Right lobe of liver (tissue), 6 donors: ENCODE measurements at regions not wholly inside any gene's neighbourhood (a gene's known extent, or its start where the extent isn't known, plus 50 kb on each side); places are given as distances from the start of the nearest gene placed in this dataset.

Experiments used
- ATAC-seq, 4 donors: fragments of 200-7000 bp; cut with Tn5 transposase; one replicate each; pipeline ENCODE4 v1.9.1; 2020; ENCODE audit warnings: mild to moderate bottlenecking in 4 of 4, moderate library complexity in 4 of 4
- DNase-seq, 3 donors: peaks; one replicate each; pipeline ENCODE4 v3.0.0-alpha.2; 2020
- H3K27ac ChIP-seq, 3 donors: fragments of 200-600 bp; one replicate each; pipeline ENCODE4 v1.8.0; 2022
- H3K27me3 ChIP-seq, 2 donors: fragments of 200-600 bp; one replicate each; pipeline ENCODE4 v1.8.0; 2022
- H3K36me3 ChIP-seq, 4 donors: fragments of 200-600 bp; sonication (generic) in 1 of 4; one replicate each; pipeline versions ENCODE4 v1.5.1 to v1.8.0; 2017 to 2022; ENCODE audit warnings: control low read depth in 1 of 4
- H3K4me1 ChIP-seq, 4 donors: fragments of 200-600 bp; sonication (generic) in 1 of 4; one replicate each; pipeline versions ENCODE4 v1.5.1 to v1.8.0; 2017 to 2022; ENCODE audit warnings: control low read depth in 1 of 4
- H3K4me3 ChIP-seq, 3 donors: fragments of 200-600 bp; one replicate each; pipeline ENCODE4 v1.8.0; 2022
- H3K9me3 ChIP-seq, 4 donors: fragments of 200-600 bp; sonication (generic) in 1 of 4; one replicate each; pipeline versions ENCODE4 v1.5.1 to v1.8.0; 2017 to 2022; ENCODE audit warnings: control low read depth in 1 of 4
- CTCF ChIP-seq, 4 donors: fragments of 200-600 bp in 3 of 4; fragments of 450-650 bp in 1 of 4; IDR thresholded peaks; one replicate each; pipeline versions ENCODE4 v1.5.1 to v1.8.0; 2016 to 2022; ENCODE audit warnings: antibody characterized with exemption in 4 of 4, mild to moderate bottlenecking in 2 of 4
- POLR2A ChIP-seq: fragments of 450-650 bp; IDR thresholded peaks from one replicate; pipeline ENCODE4 v1.6.1; 2017; ENCODE audit warnings: antibody characterized with exemption, mild to moderate bottlenecking
- WGBS: methylation state at CpG from one replicate; pipeline ENCODE4 v1.1.6; 2018; ENCODE audit warnings: low coverage, low lambda C conversion rate; ENCODE audit not compliant: insufficient coverage; ENCODE audit errors: missing lambda C conversion rate; 5-methylcytosine and 5-hydroxymethylcytosine counted together
- intact Hi-C, 2 donors: fragments of 100-400 bp; cut with DNase I; formaldehyde crosslinking; loops; one replicate each; pipeline versions ENCODE4 v1.11.2 to v1.14.1; 2022
- donor health status: DM: no; HTN: yes; CAD: no.
- donor health status: DM: no; HTN: no; CAD: no.
- donor health status: DM: no; HTN: no; CAD: no.
- donor health status: DM: no; HTN: yes; CAD: no.
- donor health status: DM: no; HTN: yes; CAD: no.

GRCh38 chr2:22697054-22697788 is 687.8 kb upstream of the KLHL29 start:
- Histone ChIP-seq H3K36me3 (no peaks in the 10 kb centered on the region), H3K27me3 (no peaks in the 10 kb centered on the region), H3K4me3 (no peak overlapping the region), H3K27ac (no peak overlapping the region), H3K4me1 (no peaks in the 10 kb centered on the region), H3K9me3 (no peaks in the 10 kb centered on the region)
- no peak for TF ChIP-seq CTCF (IDR thresholded peaks at IDR 0.05)
- no peak for TF ChIP-seq POLR2A
- DNase-seq, result no peak
- ATAC-seq, result no peak
- 53% methylated on average over 4 of the region's 4 CpGs for WGBS
- intact Hi-C loops, result no loop called here

- no peak for ATAC-seq
- 65% methylated on average over 2 of the region's 2 CpGs for WGBS
- no peak overlapping the region for H3K27ac ChIP-seq
- H3K9me3 ChIP-seq, result no peaks in the 10 kb centered on the region
- H3K4me3 ChIP-seq, result no peak overlapping the region
- no peaks in the 10 kb centered on the region for H3K27me3 ChIP-seq
- no peaks in the 10 kb centered on the region for H3K4me1 ChIP-seq
- intact Hi-C loops, result no loop called here
- H3K36me3 ChIP-seq, result no peaks in the 10 kb centered on the region
- no peak for DNase-seq
- TF ChIP-seq POLR2A, result no peak
- no peak for TF ChIP-seq CTCF (IDR thresholded peaks at IDR 0.05)
Observed at GRCh38 chr2:22701561-22702160, 683.3 kb upstream of the KLHL29 start.

- DNase-seq, result no peak
- ATAC-seq, result no peak
Observed at GRCh38 chr2:22703286-22703920, 681.6 kb upstream of the KLHL29 start.

GRCh38 chr2:22719396-22719795 is 665.6 kb upstream of the KLHL29 start:
- intact Hi-C loops, result no loop called here
- no peaks in the 10 kb centered on the region for H3K27me3 ChIP-seq
- ATAC-seq (no peak), DNase-seq (no peak)
- H3K27ac ChIP-seq, result no peak overlapping the region
- H3K36me3 ChIP-seq, result no peaks in the 10 kb centered on the region
- H3K4me1 ChIP-seq, result no peaks in the 10 kb centered on the region
- TF ChIP-seq POLR2A (no peak), CTCF (IDR thresholded peaks at IDR 0.05) (no peak)
- H3K4me3 ChIP-seq, result no peak overlapping the region
- H3K9me3 ChIP-seq, result no peaks in the 10 kb centered on the region

More at GRCh38 chr2:22703286-22703920, 681.6 kb upstream of the KLHL29 start:
- no peaks in the 10 kb centered on the region for H3K4me1 ChIP-seq
- H3K27ac ChIP-seq, result no peak overlapping the region
- TF ChIP-seq POLR2A, result no peak
- TF ChIP-seq CTCF (IDR thresholded peaks at IDR 0.05), result no peak
- H3K9me3 ChIP-seq, result no peaks in the 10 kb centered on the region
- WGBS, result 71% methylated on average over 1 of the region's 1 CpG
- H3K27me3 ChIP-seq, result no peaks in the 10 kb centered on the region
- intact Hi-C loops, result no loop called here
- no peak overlapping the region for H3K4me3 ChIP-seq
- H3K36me3 ChIP-seq, result no peaks in the 10 kb centered on the region
